Calu3 (cell line): ENCODE measurements at regions not wholly inside any gene's neighbourhood (a gene's known extent, or its start where the extent isn't known, plus 50 kb on each side); places are given as distances from the start of the nearest gene placed in this dataset.

Source experiments
- BruUV-seq: library from RNA; stranded (reverse); fragments of 400-500 nt; replicated peaks from 2 replicates; lab custom pipeline; 2021; lab: Mats Ljungman, UMichigan
- CTCF ChIA-PET: fragments of 300-600 bp; sonication (Branson Sonifier 250); formaldehyde crosslinking; loops from one replicate; lab custom pipeline; 2022; ENCODE audit warnings: antibody characterized with exemption; lab: Charles Lee
- DNase-seq: peaks from one replicate; pipeline ENCODE4 v3.0.0; 2022
- H3K27ac Mint-ChIP-seq: one replicate; pipeline ENCODE4 v1.8.0; 2022; ENCODE audit warnings: mixed read lengths; ENCODE audit not compliant: unreplicated experiment
- H3K27me3 Mint-ChIP-seq: one replicate; pipeline ENCODE4 v1.8.0; 2022; ENCODE audit warnings: mixed read lengths; ENCODE audit not compliant: unreplicated experiment
- H3K36me3 Mint-ChIP-seq: one replicate; pipeline ENCODE4 v1.8.0; 2022; ENCODE audit warnings: mild to moderate bottlenecking, moderate library complexity, mixed read lengths; ENCODE audit not compliant: insufficient read depth, unreplicated experiment
- H3K4me1 Mint-ChIP-seq: one replicate; pipeline ENCODE4 v1.8.0; 2022; ENCODE audit warnings: mild to moderate bottlenecking, low read depth, mixed read lengths; ENCODE audit not compliant: unreplicated experiment
- H3K4me3 Mint-ChIP-seq: one replicate; pipeline ENCODE4 v1.8.0; 2022; ENCODE audit warnings: mild to moderate bottlenecking, low read depth, moderate library complexity, mixed read lengths; ENCODE audit not compliant: unreplicated experiment
- H3K9me3 Mint-ChIP-seq: one replicate; pipeline ENCODE4 v1.8.0; 2022; ENCODE audit warnings: low read depth, mixed read lengths; ENCODE audit not compliant: unreplicated experiment
- CTCF ChIP-seq: fragments of 200-600 bp; IDR thresholded peaks from one replicate; pipeline ENCODE4 v1.8.0; 2022; ENCODE audit warnings: antibody characterized with exemption; ENCODE audit not compliant: unreplicated experiment
- intact Hi-C: fragments of 100-400 bp; cut with micrococcal nuclease; formaldehyde crosslinking; loops from one replicate; pipeline ENCODE4 v1.10.0; 2022; ENCODE audit not compliant: unreplicated experiment

GRCh38 chr13:97526556-97526955 is 92.6 kb downstream of the RAP2A start:
- Mint-ChIP-seq H3K4me3 (no peak overlapping the region), H3K27me3 (no peaks in the 10 kb centered on the region), H3K4me1 (no peaks in the 10 kb centered on the region), H3K9me3 (no peaks in the 10 kb centered on the region), H3K27ac (no peak overlapping the region), H3K36me3 (peaks cover 1% of the 10 kb centered on the region)
- no peak for DNase-seq
- no peak for TF ChIP-seq CTCF
- BruUV-seq, result no TSS peak
- intact Hi-C loops, result no loop called here
- CTCF ChIA-PET, result no interaction called here

DNA sequence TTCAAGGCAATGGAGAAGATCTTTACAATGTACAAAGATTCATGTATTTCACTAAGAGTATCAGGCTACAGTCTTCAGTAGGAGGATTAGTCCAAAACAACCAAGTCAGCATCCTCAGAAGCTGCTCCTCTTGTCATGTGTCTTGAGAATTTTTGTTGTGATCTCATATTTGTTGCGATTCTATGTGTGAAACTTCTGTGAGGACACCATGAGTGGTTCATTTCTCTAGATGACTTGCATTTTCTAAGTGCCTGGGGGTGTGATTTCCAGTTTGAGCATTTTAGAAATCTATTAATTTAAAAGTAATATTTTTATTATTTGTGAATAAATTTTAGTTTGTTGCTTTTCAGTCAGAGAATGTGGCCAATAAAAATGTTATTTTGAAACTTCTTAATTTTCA is 94.5 kb downstream of the RAP2A start:
- intact Hi-C loops, result no loop called here
- H3K9me3 Mint-ChIP-seq, result no peaks in the 10 kb centered on the region
- H3K27me3 Mint-ChIP-seq, result no peaks in the 10 kb centered on the region
- no peaks in the 10 kb centered on the region for H3K4me1 Mint-ChIP-seq
- no peak for DNase-seq
- no peak overlapping the region for H3K27ac Mint-ChIP-seq
- TF ChIP-seq CTCF, result no peak
- no TSS peak for BruUV-seq
- CTCF ChIA-PET, result no interaction called here
- H3K4me3 Mint-ChIP-seq, result no peak overlapping the region
- H3K36me3 Mint-ChIP-seq, result peaks cover 4% of the 10 kb centered on the region

- H3K4me1 Mint-ChIP-seq, result no peaks in the 10 kb centered on the region
- CTCF ChIA-PET, result no interaction called here
Observed at GRCh38 chr13:97534540-97534939, 100.6 kb downstream of the RAP2A start.

GRCh38 chr13:97535614-97536013 is 101.6 kb downstream of the RAP2A start:
- Mint-ChIP-seq H3K36me3 (peaks cover 4% of the 10 kb centered on the region), H3K27ac (no peak overlapping the region), H3K4me1 (no peaks in the 10 kb centered on the region), H3K4me3 (no peak overlapping the region), H3K9me3 (no peaks in the 10 kb centered on the region), H3K27me3 (no peaks in the 10 kb centered on the region)
- CTCF ChIA-PET, result no interaction called here
- no peak for TF ChIP-seq CTCF
- BruUV-seq, result no TSS peak
- intact Hi-C loops, result no loop called here
- DNase-seq, result no peak

More at GRCh38 chr13:97534540-97534939, 100.6 kb downstream of the RAP2A start:
- no peak for DNase-seq
- Mint-ChIP-seq H3K9me3 (no peaks in the 10 kb centered on the region), H3K27me3 (no peaks in the 10 kb centered on the region), H3K4me3 (no peak overlapping the region), H3K36me3 (peaks cover 4% of the 10 kb centered on the region), H3K27ac (no peak overlapping the region)
- intact Hi-C loops, result no loop called here
- BruUV-seq, result no TSS peak
- no peak for TF ChIP-seq CTCF
